Breast epithelium (tissue), 4 donors: ENCODE measurements at regions not wholly inside any gene's neighbourhood (a gene's known extent, or its start where the extent isn't known, plus 50 kb on each side); places are given as distances from the start of the nearest gene placed in this dataset.
A peak's percentile ranks its signal among the peaks of the same experiment; 100 is the strongest.
"Not testable (repeated sequence)": the region's sequence is repeated elsewhere in the genome, so short reads cannot be mapped to it uniquely, and the experiment has no call there.

Experiments
- DNase-seq, 2 donors: peaks; one replicate each; pipeline ENCODE4 v3.0.0-alpha.2; 2019; ENCODE audit warnings: low spot score in 2 of 2
- H3K27ac ChIP-seq, 2 donors: fragments of 200-600 bp; sonication (generic) in 1 of 2; one replicate each; pipeline ENCODE4 v1.5.1; 2016 to 2019; ENCODE audit warnings: mild to moderate bottlenecking in 1 of 2
- H3K27me3 ChIP-seq, 2 donors: fragments of 200-600 bp; sonication (generic) in 1 of 2; one replicate each; pipeline versions ENCODE4 v1.5.1 to v1.6.0; 2017 to 2019; ENCODE audit warnings: control low read depth in 1 of 2, mild to moderate bottlenecking in 1 of 2
- H3K36me3 ChIP-seq: fragments of 200-600 bp; one replicate; pipeline ENCODE4 v1.5.1; 2019
- H3K4me1 ChIP-seq, 2 donors: fragments of 200-600 bp; sonication (generic); one replicate each; pipeline ENCODE4 v1.5.1; 2016 to 2019; ENCODE audit warnings: control low read depth in 1 of 2
- H3K4me3 ChIP-seq, 3 donors: fragments of 200-600 bp; sonication (generic); 1 replicate in 2 of 3; 2 replicates in 1 of 3; pipeline ENCODE4 v1.5.1; 2016 to 2019; ENCODE audit warnings: mild to moderate bottlenecking in 3 of 3, moderate library complexity in 2 of 3
- H3K9me3 ChIP-seq, 2 donors: fragments of 200-600 bp; sonication (generic) in 1 of 2; one replicate each; pipeline ENCODE4 v1.5.1; 2016 to 2019; ENCODE audit warnings: control low read depth in 1 of 2
- POLR2A ChIP-seq: fragments of 450-650 bp; IDR thresholded peaks from one replicate; pipeline ENCODE4 v1.6.1; 2016; ENCODE audit warnings: antibody characterized with exemption, mild to moderate bottlenecking, moderate library complexity
- POLR2AphosphoS5 ChIP-seq, 3 donors: sonication (generic); formaldehyde crosslinking; IDR thresholded peaks; one replicate each; pipeline ENCODE4 v1.6.1; 2017; ENCODE audit warnings: antibody characterized with exemption in 3 of 3
- intact Hi-C: fragments of 100-400 bp; cut with DNase I; formaldehyde crosslinking; loops from one replicate; pipeline ENCODE4 v1.15.1; 2023; ENCODE audit warnings: low total_unique reads
- TF ChIP-seq, protein P1 (sequence below), 3 donors: fragments of 450-650 bp; IDR thresholded peaks; one replicate each; pipeline ENCODE4 v1.5.1; 2016 to 2017; ENCODE audit warnings: antibody characterized with exemption in 3 of 3, mild to moderate bottlenecking in 3 of 3, moderate library complexity in 3 of 3

DNA sequence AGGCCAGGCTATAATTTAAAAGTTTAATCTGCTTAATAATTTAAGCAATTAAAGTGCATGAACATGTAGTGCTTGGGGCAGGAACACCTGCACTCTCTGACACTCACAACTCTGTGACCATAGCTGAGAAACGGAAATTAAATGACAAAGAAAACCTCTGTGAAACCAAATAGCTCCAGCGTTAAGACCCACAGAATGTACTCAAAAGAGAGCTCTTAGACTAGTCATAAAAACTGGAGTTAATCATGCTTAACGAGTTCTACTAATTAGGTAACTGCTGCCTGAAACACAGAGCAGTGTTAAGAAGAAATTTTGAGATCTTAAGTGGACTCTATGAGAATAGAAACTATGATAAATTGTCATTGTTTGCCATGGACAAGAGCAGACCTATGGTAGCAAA lies 174.4 kb upstream of the SPIN4 start:
- no peak for TF ChIP-seq POLR2A
- TF ChIP-seq POLR2AphosphoS5 (IDR thresholded peaks at IDR 0.05), result no peak
- TF ChIP-seq, protein P1, sequence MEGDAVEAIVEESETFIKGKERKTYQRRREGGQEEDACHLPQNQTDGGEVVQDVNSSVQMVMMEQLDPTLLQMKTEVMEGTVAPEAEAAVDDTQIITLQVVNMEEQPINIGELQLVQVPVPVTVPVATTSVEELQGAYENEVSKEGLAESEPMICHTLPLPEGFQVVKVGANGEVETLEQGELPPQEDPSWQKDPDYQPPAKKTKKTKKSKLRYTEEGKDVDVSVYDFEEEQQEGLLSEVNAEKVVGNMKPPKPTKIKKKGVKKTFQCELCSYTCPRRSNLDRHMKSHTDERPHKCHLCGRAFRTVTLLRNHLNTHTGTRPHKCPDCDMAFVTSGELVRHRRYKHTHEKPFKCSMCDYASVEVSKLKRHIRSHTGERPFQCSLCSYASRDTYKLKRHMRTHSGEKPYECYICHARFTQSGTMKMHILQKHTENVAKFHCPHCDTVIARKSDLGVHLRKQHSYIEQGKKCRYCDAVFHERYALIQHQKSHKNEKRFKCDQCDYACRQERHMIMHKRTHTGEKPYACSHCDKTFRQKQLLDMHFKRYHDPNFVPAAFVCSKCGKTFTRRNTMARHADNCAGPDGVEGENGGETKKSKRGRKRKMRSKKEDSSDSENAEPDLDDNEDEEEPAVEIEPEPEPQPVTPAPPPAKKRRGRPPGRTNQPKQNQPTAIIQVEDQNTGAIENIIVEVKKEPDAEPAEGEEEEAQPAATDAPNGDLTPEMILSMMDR (IDR thresholded peaks at IDR 0.05), result no peak

DNA sequence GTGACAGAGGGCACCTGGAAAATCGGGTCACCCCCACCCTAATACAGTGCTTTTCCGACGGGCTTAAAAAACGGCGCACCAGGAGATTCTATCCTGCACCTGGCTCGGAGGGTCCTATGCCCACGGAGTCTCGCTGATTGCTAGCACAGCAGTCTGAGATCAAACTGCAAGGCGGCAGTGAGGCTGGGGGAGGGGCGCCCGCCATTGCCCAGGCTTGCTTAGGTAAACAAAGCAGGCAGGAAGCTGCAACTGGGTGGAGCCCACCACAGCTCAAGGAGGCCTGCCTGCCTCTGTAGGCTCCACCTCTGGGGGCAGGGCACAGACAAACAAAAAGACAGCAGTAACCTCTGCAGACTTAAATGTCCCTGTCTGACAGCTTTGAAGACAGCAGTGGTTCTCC lies 168.2 kb upstream of the SPIN4 start:
- DNase-seq, H3K4me3 ChIP-seq, H3K36me3 ChIP-seq, H3K27me3 ChIP-seq, H3K9me3 ChIP-seq, H3K4me1 ChIP-seq, H3K27ac ChIP-seq, intact Hi-C loops: not testable (repeated sequence)

More for the DNA sequence above, 174.4 kb upstream of the SPIN4 start:
- Histone ChIP-seq H3K27ac (no peak overlapping the region), H3K36me3 (no peaks in the 10 kb centered on the region), H3K27me3 (peaks cover 0 to 5% of the 10 kb centered on the region in 2 donors), H3K4me3 (no peak overlapping the region), H3K4me1 (no peaks in the 10 kb centered on the region), H3K9me3 (peaks cover 0 to 6% of the 10 kb centered on the region in 2 donors)
- intact Hi-C loops, result no loop called here
- no peak for DNase-seq

DNA sequence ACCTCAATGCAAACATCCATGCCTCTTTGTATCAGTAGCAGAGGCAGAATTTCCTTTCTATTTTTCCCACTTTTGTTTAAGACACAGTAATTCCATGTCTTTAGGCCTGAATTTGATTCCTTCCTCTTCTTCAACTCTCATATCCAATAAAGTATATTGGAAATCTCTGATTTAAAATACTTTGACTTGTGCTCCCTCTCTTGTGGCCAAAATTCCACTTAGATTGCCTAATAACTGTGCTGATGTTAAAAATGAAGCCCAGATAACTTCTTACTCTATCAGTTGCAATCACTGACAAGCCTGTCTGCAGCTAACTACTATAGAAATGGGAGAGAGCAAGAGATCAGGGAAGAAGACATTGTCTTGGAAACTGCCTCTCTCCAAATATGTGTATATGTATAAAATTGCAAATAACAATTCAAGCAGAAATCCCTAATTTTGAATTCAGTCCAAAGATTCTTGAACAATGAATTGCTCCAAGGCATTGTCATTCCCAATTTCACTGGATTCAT lies 163.5 kb upstream of the SPIN4 start:
- intact Hi-C loops, result no loop called here
- H3K36me3 ChIP-seq, result no peaks in the 10 kb centered on the region
- H3K27ac ChIP-seq, result peak overlapping the region in 1 of 2 donors; percentile 20
- DNase-seq, result no peak
- no peaks in the 10 kb centered on the region for H3K4me1 ChIP-seq
- TF ChIP-seq, protein P1 (IDR thresholded peaks at IDR 0.05), result no peak
- TF ChIP-seq POLR2A (no peak), POLR2AphosphoS5 (IDR thresholded peaks at IDR 0.05) (no peak)
- H3K9me3 ChIP-seq, result no peaks in the 10 kb centered on the region
- no peak overlapping the region for H3K4me3 ChIP-seq
- no peaks in the 10 kb centered on the region for H3K27me3 ChIP-seq

DNA sequence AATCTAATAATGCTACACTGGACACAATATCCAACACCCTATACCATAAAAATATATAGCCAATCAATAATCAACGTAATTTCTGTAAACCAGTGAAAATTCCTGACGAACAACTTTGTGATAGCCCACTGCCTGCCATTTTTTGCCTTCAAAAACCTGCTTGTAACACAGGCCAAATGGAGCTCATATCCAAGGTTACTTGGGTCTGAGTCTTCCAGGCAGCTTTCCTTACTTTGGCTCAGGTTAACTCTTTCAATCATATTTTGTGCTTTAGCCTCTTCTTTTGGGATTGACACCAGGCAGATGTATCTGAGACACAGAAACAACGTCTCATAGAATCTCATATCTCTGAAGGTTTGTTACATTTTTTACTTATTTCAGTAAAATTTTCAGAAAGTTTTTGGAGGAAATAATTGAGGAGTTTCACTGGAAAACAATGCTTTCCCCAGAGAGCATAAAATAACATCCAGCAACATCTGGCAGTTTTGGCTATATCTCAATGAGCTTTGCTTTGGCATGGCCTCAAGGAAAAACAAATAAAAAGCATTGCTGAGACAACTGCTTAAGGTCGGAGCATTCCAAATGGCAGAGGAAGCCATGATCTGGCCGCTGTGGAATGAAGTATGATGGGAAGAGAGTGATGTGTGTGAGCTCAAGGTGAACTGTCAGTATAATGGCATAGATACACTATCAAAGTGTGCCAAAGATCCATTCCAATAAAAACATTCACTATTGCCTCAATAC lies 162.9 kb upstream of the SPIN4 start:
- no peaks in the 10 kb centered on the region for H3K27me3 ChIP-seq
- H3K4me1 ChIP-seq, result no peaks in the 10 kb centered on the region
- H3K36me3 ChIP-seq, result no peaks in the 10 kb centered on the region
- H3K27ac ChIP-seq, result peak overlapping the region in 1 of 2 donors; percentile 20
- no peak overlapping the region for H3K4me3 ChIP-seq
- intact Hi-C loops, result no loop called here
- H3K9me3 ChIP-seq, result no peaks in the 10 kb centered on the region
- TF ChIP-seq POLR2AphosphoS5 (IDR thresholded peaks at IDR 0.05), result no peak
- TF ChIP-seq POLR2A, result no peak
- peak in 1 of 2 donors; percentile 20 for DNase-seq

DNA sequence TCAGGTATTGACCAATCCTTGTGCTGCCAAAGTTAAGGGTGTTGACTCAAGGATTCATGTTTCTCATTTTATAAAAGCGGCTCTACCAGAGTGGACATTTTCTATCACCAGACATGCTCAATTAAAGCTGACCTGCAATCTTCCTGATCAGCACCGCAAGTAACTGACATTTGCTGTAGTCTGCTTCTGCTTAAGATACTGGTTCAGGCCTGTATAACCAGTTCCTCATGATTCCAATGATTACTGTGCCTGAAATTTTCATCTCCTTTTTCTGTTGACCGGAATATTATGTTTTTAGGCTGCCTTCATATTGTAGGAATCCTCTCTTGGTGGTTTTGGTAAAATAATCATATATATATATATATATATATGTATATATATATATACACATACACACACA lies 160.2 kb upstream of the SPIN4 start:
- no peak for TF ChIP-seq POLR2AphosphoS5 (IDR thresholded peaks at IDR 0.05)
- TF ChIP-seq, protein P1 (IDR thresholded peaks at IDR 0.05), result no peak
- TF ChIP-seq POLR2A, result no peak
- no peak for DNase-seq
- H3K4me3 ChIP-seq, result no peak overlapping the region
- no peaks in the 10 kb centered on the region for H3K9me3 ChIP-seq
- H3K36me3 ChIP-seq, result no peaks in the 10 kb centered on the region
- no peaks in the 10 kb centered on the region for H3K27me3 ChIP-seq
- no peaks in the 10 kb centered on the region for H3K4me1 ChIP-seq
- no peak overlapping the region for H3K27ac ChIP-seq
- intact Hi-C loops, result no loop called here

DNA sequence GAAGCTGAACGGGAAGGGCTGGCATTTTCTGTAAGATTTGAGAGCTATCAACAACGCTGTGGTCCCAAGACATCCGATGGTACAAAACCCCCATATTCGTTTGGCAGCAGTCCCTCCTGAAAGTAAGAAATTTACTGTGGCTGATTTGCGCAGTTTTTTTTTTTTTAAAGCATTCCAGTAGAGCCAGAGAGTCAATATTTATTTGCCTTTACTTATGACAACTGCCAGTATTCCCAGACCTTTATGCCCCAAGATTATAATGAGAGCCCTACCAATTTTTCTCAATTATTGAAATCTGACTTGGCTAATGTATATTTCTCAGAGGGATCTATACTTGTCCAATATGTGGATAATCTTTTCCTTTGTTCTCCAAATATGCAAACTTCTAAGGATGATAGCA lies 157.5 kb upstream of the SPIN4 start:
- DNase-seq, result no peak
- intact Hi-C loops, result no loop called here
- Histone ChIP-seq H3K4me1 (no peaks in the 10 kb centered on the region), H3K27me3 (no peaks in the 10 kb centered on the region), H3K36me3 (no peaks in the 10 kb centered on the region), H3K27ac (no peak overlapping the region), H3K9me3 (no peaks in the 10 kb centered on the region), H3K4me3 (no peak overlapping the region)
- TF ChIP-seq POLR2A (no peak), POLR2AphosphoS5 (IDR thresholded peaks at IDR 0.05) (no peak)
- TF ChIP-seq, protein P1 (IDR thresholded peaks at IDR 0.05), result no peak
